ENCODE measurements at regions not wholly inside any gene's neighbourhood (a gene's known extent, or its start where the extent isn't known, plus 50 kb on each side); places are given as distances from the start of the nearest gene placed in this dataset.

GRCh38 chr15:31248951-31249350 is 77.7 kb upstream of the KLF13 start:
- TF ChIP-seq CTCF (IDR thresholded peaks at IDR 0.05 in 4 of 5, conservative IDR thresholded peaks at IDR 0.05 in 1 of 5) (no peak), POLR2A (IDR thresholded peaks at IDR 0.05) (no peak)

All from gastrocnemius medialis (tissue), 4 donors.